ENCODE measurements at regions not wholly inside any gene's neighbourhood (a gene's known extent, or its start where the extent isn't known, plus 50 kb on each side); places are given as distances from the start of the nearest gene placed in this dataset.

DNA sequence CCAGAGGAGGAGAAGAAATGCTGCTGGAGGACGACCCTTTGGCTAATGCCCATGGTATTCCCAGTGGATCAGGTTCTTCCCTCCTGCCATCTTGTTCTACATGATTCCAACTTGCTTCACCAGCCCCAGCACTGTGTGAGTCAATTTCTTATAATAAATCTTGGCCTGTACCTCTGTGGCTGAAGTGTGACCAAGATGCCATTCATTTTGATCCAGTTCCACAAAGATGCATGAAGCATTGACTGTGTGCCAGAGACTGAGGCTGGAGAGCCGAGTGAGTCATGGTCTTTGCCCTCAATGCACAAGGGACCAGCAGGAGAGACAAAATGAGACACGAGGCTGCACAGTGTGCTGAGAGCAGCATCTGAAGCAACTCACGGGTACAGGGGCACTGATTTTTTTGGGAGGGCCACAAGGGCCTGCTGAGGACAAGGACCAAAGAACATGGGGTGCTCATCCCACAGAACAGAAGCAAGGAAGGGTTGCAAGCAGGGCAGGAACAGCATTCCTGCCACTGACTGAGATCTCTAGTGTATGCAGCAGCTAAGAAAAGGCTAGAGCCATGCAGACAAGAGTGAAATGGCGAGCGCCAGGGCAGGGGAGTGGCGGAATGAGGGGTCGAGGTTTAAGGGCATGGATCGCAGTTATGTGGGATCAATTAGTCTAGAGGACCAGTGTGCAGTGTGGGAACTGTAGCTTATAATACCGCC is 207.0 kb downstream of the THBS2 start:
- ATAC-seq (ENCODE audit: insufficient read depth, low read depth) (no peak), DNase-seq (no peak)
- TF ChIP-seq, protein P1, sequence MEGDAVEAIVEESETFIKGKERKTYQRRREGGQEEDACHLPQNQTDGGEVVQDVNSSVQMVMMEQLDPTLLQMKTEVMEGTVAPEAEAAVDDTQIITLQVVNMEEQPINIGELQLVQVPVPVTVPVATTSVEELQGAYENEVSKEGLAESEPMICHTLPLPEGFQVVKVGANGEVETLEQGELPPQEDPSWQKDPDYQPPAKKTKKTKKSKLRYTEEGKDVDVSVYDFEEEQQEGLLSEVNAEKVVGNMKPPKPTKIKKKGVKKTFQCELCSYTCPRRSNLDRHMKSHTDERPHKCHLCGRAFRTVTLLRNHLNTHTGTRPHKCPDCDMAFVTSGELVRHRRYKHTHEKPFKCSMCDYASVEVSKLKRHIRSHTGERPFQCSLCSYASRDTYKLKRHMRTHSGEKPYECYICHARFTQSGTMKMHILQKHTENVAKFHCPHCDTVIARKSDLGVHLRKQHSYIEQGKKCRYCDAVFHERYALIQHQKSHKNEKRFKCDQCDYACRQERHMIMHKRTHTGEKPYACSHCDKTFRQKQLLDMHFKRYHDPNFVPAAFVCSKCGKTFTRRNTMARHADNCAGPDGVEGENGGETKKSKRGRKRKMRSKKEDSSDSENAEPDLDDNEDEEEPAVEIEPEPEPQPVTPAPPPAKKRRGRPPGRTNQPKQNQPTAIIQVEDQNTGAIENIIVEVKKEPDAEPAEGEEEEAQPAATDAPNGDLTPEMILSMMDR (IDR thresholded peaks at IDR 0.05; ENCODE audit: borderline replicate concordance, extremely low read depth, low read length, poor library complexity, severe bottlenecking) = no peak
- no peak for TF ChIP-seq EZH2 (IDR thresholded peaks at IDR 0.05; ENCODE audit: borderline replicate concordance, low read depth, low read length, severe bottlenecking)
- no peak overlapping the region for H3K27ac ChIP-seq (ENCODE audit: low read length)
- no peak overlapping the region for H2AFZ ChIP-seq (ENCODE audit: low read depth, low read length)
- no peaks in the 10 kb centered on the region for H3K27me3 ChIP-seq (ENCODE audit: insufficient read depth, low read length, poor library complexity)
- no peak overlapping the region for H3K4me3 ChIP-seq (ENCODE audit: low read depth in 1 of 2, low read length in 2 of 2)
- no peak overlapping the region for H3K9ac ChIP-seq (ENCODE audit: low read depth, low read length)
- no peaks in the 10 kb centered on the region for H4K20me1 ChIP-seq (ENCODE audit: insufficient read depth, low read length)
- H3K79me2 ChIP-seq (ENCODE audit: insufficient read depth, low read length) = no peaks in the 10 kb centered on the region
- H3K4me2 ChIP-seq (ENCODE audit: insufficient read depth, low read length) = no peak overlapping the region
- no peaks in the 10 kb centered on the region for H3K4me1 ChIP-seq (ENCODE audit: insufficient read depth, low read length)
- H3K36me3 ChIP-seq (ENCODE audit: insufficient read depth, low read length) = no peaks in the 10 kb centered on the region
- H3K9me3 ChIP-seq (ENCODE audit: insufficient read depth, low read length, severe bottlenecking) = no peaks in the 10 kb centered on the region

DNA sequence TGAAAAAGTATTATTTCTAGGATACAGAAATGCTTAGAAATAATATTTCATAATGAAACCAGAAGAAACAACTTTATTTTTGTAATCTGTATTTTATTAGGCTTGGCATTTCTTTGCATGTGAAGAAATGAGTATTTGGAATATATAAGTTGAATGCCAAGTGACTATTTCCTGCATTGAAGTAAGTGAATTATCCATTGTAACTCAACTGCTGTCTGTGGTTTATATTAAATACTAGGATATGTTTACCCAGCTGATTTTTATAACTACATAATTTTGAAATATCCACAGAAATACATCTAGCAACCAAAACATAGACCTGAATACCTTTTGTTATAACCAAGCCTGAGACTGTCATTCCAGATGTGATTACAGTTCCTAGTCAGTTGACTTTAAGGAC is 207.6 kb downstream of the THBS2 start:
- H4K20me1 ChIP-seq (ENCODE audit: insufficient read depth, low read length) = no peaks in the 10 kb centered on the region
- H2AFZ ChIP-seq (ENCODE audit: low read depth, low read length) = no peak overlapping the region
- no peak overlapping the region for H3K4me3 ChIP-seq (ENCODE audit: low read depth in 1 of 2, low read length in 2 of 2)
- H3K27me3 ChIP-seq (ENCODE audit: insufficient read depth, low read length, poor library complexity) = no peaks in the 10 kb centered on the region
- no peaks in the 10 kb centered on the region for H3K4me1 ChIP-seq (ENCODE audit: insufficient read depth, low read length)
- no peak overlapping the region for H3K27ac ChIP-seq (ENCODE audit: low read length)
- DNase-seq (no peak), ATAC-seq (ENCODE audit: insufficient read depth, low read depth) (no peak)
- H3K9ac ChIP-seq (ENCODE audit: low read depth, low read length) = no peak overlapping the region
- H3K9me3 ChIP-seq (ENCODE audit: insufficient read depth, low read length, severe bottlenecking) = no peaks in the 10 kb centered on the region
- H3K36me3 ChIP-seq (ENCODE audit: insufficient read depth, low read length) = no peaks in the 10 kb centered on the region
- no peak overlapping the region for H3K4me2 ChIP-seq (ENCODE audit: insufficient read depth, low read length)
- TF ChIP-seq, protein P1 (IDR thresholded peaks at IDR 0.05; ENCODE audit: borderline replicate concordance, extremely low read depth, low read length, poor library complexity, severe bottlenecking) = no peak
- no peak for TF ChIP-seq EZH2 (IDR thresholded peaks at IDR 0.05; ENCODE audit: borderline replicate concordance, low read depth, low read length, severe bottlenecking)
- no peaks in the 10 kb centered on the region for H3K79me2 ChIP-seq (ENCODE audit: insufficient read depth, low read length)

DNA sequence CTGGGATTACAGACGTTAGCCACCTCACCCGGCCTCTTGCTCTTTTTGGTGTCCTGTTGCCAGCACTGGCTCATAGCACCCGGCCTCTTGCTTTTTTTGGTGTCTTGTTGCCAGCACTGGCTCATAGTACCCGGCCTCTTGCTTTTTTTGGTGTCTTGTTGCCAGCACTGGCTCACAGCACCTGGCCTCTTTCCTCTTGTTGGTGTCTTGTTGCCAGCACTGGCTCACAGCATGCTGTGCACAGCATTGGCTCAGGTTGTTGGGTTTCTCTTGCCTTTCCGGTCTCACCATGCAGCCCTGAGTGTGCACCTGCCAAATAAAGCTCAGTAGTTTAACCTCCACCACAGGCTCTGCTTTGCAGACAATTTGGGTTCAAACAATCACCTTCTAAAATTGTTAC is 208.2 kb downstream of the THBS2 start:
- Histone ChIP-seq H3K4me1 (ENCODE audit: insufficient read depth, low read length) (no peaks in the 10 kb centered on the region), H3K79me2 (ENCODE audit: insufficient read depth, low read length) (no peaks in the 10 kb centered on the region), H3K9ac (ENCODE audit: low read depth, low read length) (no peak overlapping the region), H3K4me2 (ENCODE audit: insufficient read depth, low read length) (no peak overlapping the region), H3K36me3 (ENCODE audit: insufficient read depth, low read length) (no peaks in the 10 kb centered on the region), H3K27me3 (ENCODE audit: insufficient read depth, low read length, poor library complexity) (no peaks in the 10 kb centered on the region), H4K20me1 (ENCODE audit: insufficient read depth, low read length) (no peaks in the 10 kb centered on the region), H3K4me3 (ENCODE audit: low read depth in 1 of 2, low read length in 2 of 2) (no peak overlapping the region), H2AFZ (ENCODE audit: low read depth, low read length) (no peak overlapping the region), H3K27ac (ENCODE audit: low read length) (no peak overlapping the region), H3K9me3 (ENCODE audit: insufficient read depth, low read length, severe bottlenecking) (no peaks in the 10 kb centered on the region)
- no peak for ATAC-seq (ENCODE audit: insufficient read depth, low read depth)
- no peak for DNase-seq
- TF ChIP-seq, protein P1 (IDR thresholded peaks at IDR 0.05; ENCODE audit: borderline replicate concordance, extremely low read depth, low read length, poor library complexity, severe bottlenecking) = no peak
- TF ChIP-seq EZH2 (IDR thresholded peaks at IDR 0.05; ENCODE audit: borderline replicate concordance, low read depth, low read length, severe bottlenecking) = no peak
